Immature natural killer cell (primary cell): ENCODE measurements at regions not wholly inside any gene's neighbourhood (a gene's known extent, or its start where the extent isn't known, plus 50 kb on each side); places are given as distances from the start of the nearest gene placed in this dataset.

Experiments
- DNase-seq, 3 donors: peaks; one replicate each; pipeline ENCODE4 v3.0.0; 2022; ENCODE audit warnings: mixed read lengths in 1 of 3
- H3K27ac Mint-ChIP-seq, 6 donors: one replicate each; pipeline ENCODE4 v1.8.0; 2020; ENCODE audit warnings: mixed read lengths in 6 of 6, mild to moderate bottlenecking in 5 of 6, inconsistent platforms in 4 of 6, moderate library complexity in 3 of 6
- H3K27me3 Mint-ChIP-seq, 3 donors: one replicate each; pipeline ENCODE4 v1.8.0; 2020 to 2021; ENCODE audit warnings: low read depth in 3 of 3, mild to moderate bottlenecking in 3 of 3, mixed read lengths in 3 of 3, moderate library complexity in 3 of 3, inconsistent platforms in 1 of 3
- H3K36me3 Mint-ChIP-seq, 3 donors: one replicate each; pipeline ENCODE4 v1.8.0; 2020; ENCODE audit warnings: mixed read lengths in 3 of 3, inconsistent platforms in 2 of 3, mild to moderate bottlenecking in 2 of 3
- H3K4me1 Mint-ChIP-seq, 2 donors: one replicate each; pipeline ENCODE4 v1.8.0; 2020; ENCODE audit warnings: inconsistent platforms in 2 of 2, mild to moderate bottlenecking in 2 of 2, mixed read lengths in 2 of 2, moderate library complexity in 1 of 2
- H3K4me3 Mint-ChIP-seq, 5 donors: one replicate each; pipeline ENCODE4 v1.8.0; 2020; ENCODE audit warnings: mild to moderate bottlenecking in 5 of 5, mixed read lengths in 5 of 5, inconsistent platforms in 3 of 5, moderate library complexity in 3 of 5
- H3K9me3 Mint-ChIP-seq, 6 donors: one replicate each; pipeline ENCODE4 v1.8.0; 2020; ENCODE audit warnings: mild to moderate bottlenecking in 6 of 6, mixed read lengths in 6 of 6, inconsistent platforms in 4 of 6, moderate library complexity in 3 of 6

DNA sequence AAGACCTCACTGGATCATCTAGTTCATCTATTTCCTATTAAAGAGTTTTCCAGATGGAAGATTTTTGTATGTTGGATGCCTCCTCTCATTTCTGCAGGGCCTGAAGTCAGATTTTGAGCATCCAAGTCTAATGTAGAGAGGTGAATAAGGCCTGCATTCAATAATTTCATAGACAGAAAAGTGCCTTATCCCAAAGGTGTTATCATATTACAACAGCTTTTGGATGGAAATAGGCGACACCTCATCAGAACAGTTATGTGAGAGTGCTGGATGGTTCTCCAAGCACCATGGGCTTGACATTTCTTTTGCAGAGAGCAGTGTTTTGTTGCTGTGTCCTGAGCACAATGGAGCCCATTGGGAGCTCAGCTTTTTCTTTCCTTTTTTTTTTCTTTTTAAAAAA is 162.4 kb upstream of the MEOX2 start:
- Mint-ChIP-seq H3K27ac (no peak overlapping the region), H3K9me3 (peaks cover 0 to 15% (median 10%) of the 10 kb centered on the region in 6 donors)

DNA sequence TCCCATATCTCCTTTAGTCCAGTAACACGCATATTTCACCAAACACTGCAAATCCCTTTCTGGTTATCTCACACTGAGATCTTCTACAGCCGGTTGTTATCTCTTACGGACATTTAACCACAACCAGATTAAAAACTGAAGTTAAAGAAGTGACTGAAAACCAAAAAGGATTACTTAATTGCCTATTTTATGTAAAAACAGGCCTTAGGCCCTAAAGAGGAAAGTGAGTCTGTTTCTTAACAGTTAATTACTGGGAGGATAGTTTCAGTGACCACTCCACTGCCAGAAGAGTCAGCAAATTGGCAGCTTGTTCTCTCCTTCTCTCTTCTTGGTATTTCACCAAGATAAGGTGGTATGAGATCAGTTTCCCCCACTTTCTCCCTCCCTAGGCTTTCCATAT is 161.9 kb upstream of the MEOX2 start:
- H3K27ac Mint-ChIP-seq, result no peak overlapping the region
- no peaks in the 10 kb centered on the region for H3K4me1 Mint-ChIP-seq
- peaks cover 0 to 2% (median 0%) of the 10 kb centered on the region in 3 donors for H3K27me3 Mint-ChIP-seq
- H3K9me3 Mint-ChIP-seq, result peaks cover 0 to 15% (median 10%) of the 10 kb centered on the region in 6 donors
- DNase-seq, result no peak
- peaks cover 0 to 3% (median 0%) of the 10 kb centered on the region in 3 donors for H3K36me3 Mint-ChIP-seq
- no peak overlapping the region for H3K4me3 Mint-ChIP-seq

More for the DNA sequence above, 162.4 kb upstream of the MEOX2 start:
- DNase-seq, result no peak
- Mint-ChIP-seq H3K36me3 (peaks cover 0 to 3% (median 0%) of the 10 kb centered on the region in 3 donors), H3K27me3 (peaks cover 0 to 3% (median 0%) of the 10 kb centered on the region in 3 donors), H3K4me3 (no peak overlapping the region), H3K4me1 (no peaks in the 10 kb centered on the region)

DNA sequence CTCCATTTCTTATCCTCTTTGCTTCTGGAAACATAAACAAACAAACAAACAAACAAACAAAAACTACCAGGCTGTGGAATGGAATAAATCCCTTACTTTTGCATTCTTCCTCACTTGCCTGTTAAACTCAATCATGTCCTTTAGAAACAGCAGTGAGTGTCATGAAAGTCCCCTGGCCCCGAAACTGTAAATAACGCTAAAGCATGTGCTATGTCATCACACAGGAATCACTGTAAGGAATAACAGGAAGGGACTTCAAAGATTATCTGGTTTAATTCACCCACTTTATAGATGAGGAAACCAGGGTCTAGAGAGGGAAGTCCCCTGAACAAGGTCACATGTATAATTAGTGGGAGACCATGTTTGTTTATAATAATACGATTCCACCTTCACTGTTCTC is 159.4 kb upstream of the MEOX2 start:
- no peak for DNase-seq
- Mint-ChIP-seq H3K9me3 (peaks cover 0 to 20% (median 6%) of the 10 kb centered on the region in 6 donors), H3K36me3 (peaks cover 0 to 3% (median 0%) of the 10 kb centered on the region in 3 donors), H3K27me3 (no peaks in the 10 kb centered on the region), H3K4me1 (no peaks in the 10 kb centered on the region), H3K27ac (no peak overlapping the region), H3K4me3 (no peak overlapping the region)

DNA sequence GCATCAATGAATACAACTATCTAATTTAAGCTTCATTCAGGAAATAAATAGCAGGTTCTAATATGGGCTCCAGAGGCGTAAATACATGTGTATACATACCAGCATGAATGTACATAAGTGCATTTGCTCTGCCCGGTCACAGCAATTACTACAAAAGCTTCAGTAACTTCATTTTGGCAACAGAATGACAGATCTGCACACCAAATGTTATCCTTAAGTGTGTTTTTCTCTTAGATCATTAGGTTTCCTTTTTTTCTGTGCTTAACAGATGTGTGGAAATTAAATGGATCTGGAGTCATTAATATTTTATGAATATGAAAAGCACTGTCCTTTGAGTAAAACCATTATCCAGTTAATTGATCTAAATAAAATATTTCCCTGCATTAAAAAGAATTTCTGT is 159.0 kb upstream of the MEOX2 start:
- H3K27me3 Mint-ChIP-seq, result no peaks in the 10 kb centered on the region
- DNase-seq, result no peak
- peaks cover 0 to 3% (median 0%) of the 10 kb centered on the region in 3 donors for H3K36me3 Mint-ChIP-seq
- H3K4me1 Mint-ChIP-seq, result no peaks in the 10 kb centered on the region
- no peak overlapping the region for H3K4me3 Mint-ChIP-seq
- no peak overlapping the region for H3K27ac Mint-ChIP-seq
- peaks cover 0 to 21% (median 6%) of the 10 kb centered on the region in 6 donors for H3K9me3 Mint-ChIP-seq

DNA sequence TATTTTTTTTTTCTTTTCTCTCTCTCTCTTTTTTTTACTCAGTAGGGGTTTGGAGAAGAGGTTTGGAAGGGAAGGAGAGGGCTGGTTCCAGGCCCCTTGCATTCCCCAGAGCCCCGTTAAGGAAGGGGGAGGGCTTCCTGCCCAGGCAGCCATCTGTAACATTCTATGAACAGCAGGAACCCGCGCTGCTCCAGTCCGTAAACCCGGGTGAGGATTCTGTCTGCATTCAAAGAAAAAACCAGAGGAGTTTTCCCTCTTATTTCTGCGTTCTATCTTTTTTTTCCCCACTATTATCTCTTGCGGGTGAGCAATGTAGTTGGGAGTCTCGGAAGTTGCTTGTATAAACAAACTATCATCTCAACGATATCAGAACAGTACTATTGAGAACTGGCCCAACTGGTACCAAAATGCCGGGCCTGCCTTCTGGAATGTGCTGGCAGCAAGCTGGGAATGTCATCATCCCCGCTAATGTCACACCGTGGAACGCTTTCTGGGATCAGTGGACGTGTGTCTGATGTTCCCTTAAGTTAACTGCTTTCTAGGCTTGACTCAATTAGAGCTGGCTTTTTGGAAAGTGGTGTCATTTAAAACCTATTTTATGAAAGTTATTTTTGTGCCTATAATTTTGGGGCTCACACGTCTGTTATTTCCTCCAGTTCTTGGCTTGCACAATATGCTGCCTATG is 153.1 kb upstream of the MEOX2 start:
- no peak overlapping the region for H3K4me3 Mint-ChIP-seq
- H3K27me3 Mint-ChIP-seq, result no peaks in the 10 kb centered on the region
- peaks cover 2 to 25% (median 8%) of the 10 kb centered on the region in 6 donors for H3K9me3 Mint-ChIP-seq
- no peaks in the 10 kb centered on the region for H3K4me1 Mint-ChIP-seq
- peaks cover 0 to under 1% (median 0%) of the 10 kb centered on the region in 3 donors for H3K36me3 Mint-ChIP-seq
- no peak overlapping the region for H3K27ac Mint-ChIP-seq
- no peak for DNase-seq

DNA sequence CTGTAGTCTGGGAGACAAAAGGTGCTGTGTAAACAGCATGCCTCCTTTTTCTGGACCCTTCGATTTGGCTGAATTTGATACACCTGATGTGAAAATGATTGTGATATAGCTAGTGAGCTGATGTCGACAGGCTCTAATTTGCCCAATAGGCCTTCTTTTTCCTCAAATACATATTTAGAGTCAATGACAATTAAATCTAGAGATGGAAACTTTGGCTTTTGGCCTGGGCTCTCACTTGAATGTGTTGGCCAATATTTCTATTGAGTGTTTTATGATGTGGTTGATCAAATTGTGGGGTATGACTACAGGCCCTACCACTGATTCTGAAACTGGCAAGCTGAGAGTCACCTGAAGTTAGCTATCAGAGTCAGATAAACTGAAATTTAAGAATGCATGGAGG is 151.8 kb upstream of the MEOX2 start:
- Mint-ChIP-seq H3K9me3 (peaks cover 2 to 24% (median 6%) of the 10 kb centered on the region in 6 donors), H3K4me3 (no peak overlapping the region), H3K36me3 (no peaks in the 10 kb centered on the region), H3K27ac (no peak overlapping the region), H3K4me1 (no peaks in the 10 kb centered on the region), H3K27me3 (no peaks in the 10 kb centered on the region)
- DNase-seq, result no peak

DNA sequence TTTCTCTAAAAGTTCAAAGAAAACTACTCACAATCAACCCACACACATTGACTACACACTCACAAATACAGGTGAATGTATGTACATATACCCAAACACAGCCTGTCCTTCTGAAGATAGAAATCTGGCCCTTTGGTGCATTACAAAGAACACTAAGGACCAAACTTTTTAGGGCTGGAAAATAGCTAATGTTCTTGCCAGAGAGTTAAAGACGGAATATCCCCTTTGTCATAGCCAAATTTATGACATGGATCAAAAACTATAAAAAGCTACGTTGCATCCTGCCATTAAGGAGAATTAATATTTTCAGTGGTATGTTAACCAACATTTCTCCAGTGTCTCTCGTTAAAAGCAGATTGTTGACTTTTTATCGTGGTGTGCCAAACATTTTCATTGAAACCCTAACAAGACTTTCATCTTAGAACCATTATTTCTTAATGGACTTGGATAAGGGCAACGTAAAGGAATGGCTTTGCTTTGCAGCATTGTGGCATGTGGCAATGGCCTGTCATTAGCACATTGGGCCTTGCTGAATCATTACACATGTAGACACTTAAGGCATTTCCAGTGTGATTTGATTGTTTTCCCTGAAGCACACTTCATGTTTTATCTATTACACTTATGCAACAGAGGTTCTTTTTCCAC is 150.9 kb upstream of the MEOX2 start:
- H3K4me1 Mint-ChIP-seq, result no peaks in the 10 kb centered on the region
- H3K27ac Mint-ChIP-seq, result no peak overlapping the region
- no peaks in the 10 kb centered on the region for H3K36me3 Mint-ChIP-seq
- no peak overlapping the region for H3K4me3 Mint-ChIP-seq
- no peak for DNase-seq
- peaks cover 2 to 24% (median 6%) of the 10 kb centered on the region in 6 donors for H3K9me3 Mint-ChIP-seq
- no peaks in the 10 kb centered on the region for H3K27me3 Mint-ChIP-seq

DNA sequence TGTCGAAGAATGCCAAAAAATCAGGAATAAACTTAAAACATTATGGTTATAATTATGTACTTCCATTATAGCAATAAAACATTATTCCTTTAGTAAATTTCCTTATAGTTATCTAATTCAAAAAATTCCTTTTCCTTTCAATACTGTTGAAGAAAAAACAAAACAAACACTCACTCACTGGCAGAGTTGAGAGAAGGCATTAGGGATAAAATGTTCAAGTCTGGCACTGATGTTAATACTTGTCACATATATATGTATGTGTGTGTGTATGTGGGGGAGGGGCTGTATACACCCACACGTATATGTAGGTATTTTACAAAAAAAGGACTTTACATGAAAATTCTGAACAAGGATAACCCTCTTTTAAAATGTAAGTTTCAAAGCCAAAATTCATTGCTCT is 150.2 kb upstream of the MEOX2 start:
- Mint-ChIP-seq H3K36me3 (no peaks in the 10 kb centered on the region), H3K27ac (no peak overlapping the region), H3K9me3 (peaks cover 2 to 25% (median 6%) of the 10 kb centered on the region in 6 donors), H3K27me3 (no peaks in the 10 kb centered on the region), H3K4me1 (no peaks in the 10 kb centered on the region), H3K4me3 (no peak overlapping the region)
- no peak for DNase-seq

DNA sequence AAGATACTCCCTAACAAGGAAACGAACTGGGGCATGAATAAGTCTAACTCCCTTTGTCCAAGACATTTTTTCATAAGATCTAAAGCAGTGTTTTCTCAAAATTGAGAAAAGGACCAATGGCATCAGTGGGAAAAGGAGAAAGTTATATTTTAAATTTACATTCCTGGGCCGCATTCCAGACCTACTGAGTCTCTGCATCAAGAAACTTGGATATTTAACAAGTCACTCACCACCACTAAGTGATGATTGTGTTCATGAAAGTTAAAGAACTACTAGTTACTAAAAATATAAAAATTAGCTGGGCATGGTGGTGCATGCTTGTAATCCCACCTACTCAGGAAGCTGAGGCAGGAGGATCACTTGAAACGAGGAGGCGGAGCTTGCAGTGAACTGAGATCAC is 149.6 kb upstream of the MEOX2 start:
- Mint-ChIP-seq H3K4me1 (no peaks in the 10 kb centered on the region), H3K36me3 (no peaks in the 10 kb centered on the region), H3K27ac (no peak overlapping the region), H3K4me3 (no peak overlapping the region), H3K27me3 (no peaks in the 10 kb centered on the region), H3K9me3 (peaks cover 2 to 25% (median 6%) of the 10 kb centered on the region in 6 donors)
- DNase-seq, result no peak

DNA sequence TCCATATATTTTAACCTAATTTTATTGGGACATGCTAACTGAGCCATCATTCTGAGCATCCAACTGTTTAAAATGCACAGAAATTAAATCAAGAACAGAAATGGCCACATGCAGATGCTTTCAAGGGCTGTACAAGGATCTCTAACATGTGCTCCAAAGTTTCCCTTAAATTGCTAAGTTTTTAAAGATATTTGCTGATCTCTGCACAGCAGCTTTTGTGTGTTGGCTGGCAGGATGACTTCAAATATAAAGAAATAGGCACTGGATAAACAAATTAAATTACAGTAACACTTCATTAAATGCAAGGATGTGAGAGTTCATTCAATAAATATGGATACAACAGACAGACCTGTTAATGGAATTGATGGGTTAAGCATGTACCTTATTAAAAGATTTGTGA is 148.0 kb upstream of the MEOX2 start:
- DNase-seq, result no peak
- Mint-ChIP-seq H3K27ac (no peak overlapping the region), H3K9me3 (peaks cover 2 to 33% (median 6%) of the 10 kb centered on the region in 6 donors), H3K27me3 (peaks cover 0 to under 1% (median 0%) of the 10 kb centered on the region in 3 donors), H3K4me3 (no peak overlapping the region), H3K4me1 (no peaks in the 10 kb centered on the region), H3K36me3 (no peaks in the 10 kb centered on the region)

DNA sequence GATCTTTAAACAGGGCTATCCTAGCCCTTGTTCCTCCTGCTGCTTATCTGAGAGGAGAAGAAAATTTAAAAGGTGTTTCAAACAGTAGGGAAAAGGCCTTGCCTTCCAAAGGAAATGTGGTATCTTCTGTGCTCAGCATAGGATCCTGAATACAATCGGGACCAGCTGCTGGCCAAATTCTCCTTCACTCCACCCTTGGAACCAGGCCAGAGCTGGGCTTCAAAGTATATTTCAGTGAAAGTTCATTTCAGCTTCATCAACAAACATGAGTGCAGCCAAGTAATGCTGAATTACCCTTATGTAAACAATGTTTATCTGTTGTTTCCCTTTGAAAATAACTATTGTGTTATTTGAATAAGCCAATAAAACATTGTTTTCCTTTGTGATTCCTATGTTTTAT is 146.5 kb upstream of the MEOX2 start:
- H3K4me1 Mint-ChIP-seq, result no peaks in the 10 kb centered on the region
- H3K9me3 Mint-ChIP-seq, result peaks cover 0 to 37% (median 8%) of the 10 kb centered on the region in 6 donors
- no peaks in the 10 kb centered on the region for H3K36me3 Mint-ChIP-seq
- peaks cover 0 to 2% (median 0%) of the 10 kb centered on the region in 3 donors for H3K27me3 Mint-ChIP-seq
- no peak overlapping the region for H3K4me3 Mint-ChIP-seq
- DNase-seq, result no peak
- H3K27ac Mint-ChIP-seq, result no peak overlapping the region

DNA sequence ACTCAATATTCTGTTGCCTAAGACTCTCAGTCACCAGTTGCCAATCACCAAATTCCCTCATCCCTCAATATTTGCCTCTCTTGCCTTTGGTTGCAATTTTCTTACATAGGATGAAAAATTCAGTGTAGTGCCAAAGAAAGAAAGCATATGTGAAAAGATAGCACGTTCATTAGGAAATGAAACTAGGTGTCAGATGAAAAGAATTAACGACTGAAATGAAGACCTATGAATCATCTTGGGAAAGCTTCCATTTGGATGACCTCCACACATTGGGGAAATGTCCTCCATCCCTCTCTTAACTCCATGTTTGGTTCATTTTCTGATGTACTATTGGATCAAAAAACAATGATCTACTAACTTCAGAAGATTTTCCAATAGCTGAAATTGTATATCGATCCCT is 145.1 kb upstream of the MEOX2 start:
- Mint-ChIP-seq H3K36me3 (no peaks in the 10 kb centered on the region), H3K4me1 (no peaks in the 10 kb centered on the region), H3K4me3 (no peak overlapping the region), H3K27me3 (peaks cover 0 to 2% (median 0%) of the 10 kb centered on the region in 3 donors), H3K9me3 (peaks cover 3 to 42% (median 6%) of the 10 kb centered on the region in 6 donors), H3K27ac (no peak overlapping the region)
- DNase-seq, result no peak

DNA sequence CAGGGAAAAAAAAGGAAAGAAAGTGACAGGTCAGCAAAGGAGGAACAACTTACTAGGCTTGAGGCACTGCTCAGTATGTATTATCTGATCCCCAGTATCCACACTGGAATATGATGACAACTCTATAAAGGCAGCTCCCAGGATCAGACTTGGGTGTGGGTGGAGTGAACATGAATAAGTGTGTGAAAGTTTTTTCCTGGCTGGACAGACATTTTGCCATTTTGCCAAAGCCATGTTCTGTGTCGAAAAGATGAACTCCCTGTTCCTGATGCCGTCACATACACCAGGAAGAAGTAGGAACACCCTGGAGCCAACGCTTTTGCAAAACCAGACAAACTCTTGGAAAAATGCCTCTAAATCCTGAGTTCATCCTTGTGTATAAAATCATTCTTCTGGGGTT is 143.2 kb upstream of the MEOX2 start:
- peaks cover 0 to 38% (median 5%) of the 10 kb centered on the region in 6 donors for H3K9me3 Mint-ChIP-seq
- no peaks in the 10 kb centered on the region for H3K36me3 Mint-ChIP-seq
- H3K27me3 Mint-ChIP-seq, result peaks cover 0 to 2% (median 0%) of the 10 kb centered on the region in 3 donors
- H3K27ac Mint-ChIP-seq, result no peak overlapping the region
- no peaks in the 10 kb centered on the region for H3K4me1 Mint-ChIP-seq
- H3K4me3 Mint-ChIP-seq, result no peak overlapping the region
- DNase-seq, result no peak

DNA sequence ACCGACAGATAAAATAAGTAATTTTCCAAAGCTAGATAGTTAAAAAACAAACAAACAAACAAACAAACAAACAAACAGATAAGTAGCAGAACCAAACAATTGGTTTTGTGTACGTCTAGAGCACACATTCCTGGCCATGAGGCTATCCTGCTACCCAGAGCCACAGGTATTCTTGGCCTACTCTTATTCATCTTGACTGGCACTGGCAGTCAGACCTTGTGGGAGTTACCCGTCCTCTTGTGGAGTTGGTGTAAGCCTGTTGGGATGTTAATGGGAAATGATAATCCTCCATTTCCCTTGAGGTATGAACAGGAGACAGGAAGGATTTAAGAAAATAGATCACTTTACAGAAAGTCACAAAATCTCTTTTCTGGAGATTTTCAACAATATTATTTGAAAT is 142.4 kb upstream of the MEOX2 start:
- Mint-ChIP-seq H3K4me3 (no peak overlapping the region), H3K4me1 (no peaks in the 10 kb centered on the region), H3K27me3 (peaks cover 0 to 2% (median 0%) of the 10 kb centered on the region in 3 donors), H3K36me3 (no peaks in the 10 kb centered on the region), H3K27ac (no peak overlapping the region), H3K9me3 (peaks cover 0 to 38% (median 5%) of the 10 kb centered on the region in 6 donors)
- no peak for DNase-seq
